Effector memory CD4-positive, alpha-beta T cell (primary cell): ENCODE measurements at regions not wholly inside any gene's neighbourhood (a gene's known extent, or its start where the extent isn't known, plus 50 kb on each side); places are given as distances from the start of the nearest gene placed in this dataset.

Experiments used
- DNase-seq, 3 donors: peaks; one replicate each; pipeline ENCODE4 v3.0.0-alpha.2; 2020
- H3K27ac ChIP-seq: 2 replicates; pipeline ENCODE4 v1.7.0; 2013; ENCODE audit warnings: mild to moderate bottlenecking, low read length, moderate library complexity; ENCODE audit not compliant: insufficient read depth, poor library complexity, severe bottlenecking
- H3K27me3 ChIP-seq: replicated peaks from 2 replicates; pipeline ENCODE4 v1.7.0; 2013; ENCODE audit warnings: mild to moderate bottlenecking, low read length; ENCODE audit not compliant: insufficient read depth, control insufficient read depth, poor library complexity, severe bottlenecking
- H3K36me3 ChIP-seq: 2 replicates; pipeline ENCODE4 v1.7.0; 2013; ENCODE audit warnings: mild to moderate bottlenecking, low read length, moderate library complexity; ENCODE audit not compliant: control insufficient read depth, insufficient read depth
- H3K4me1 ChIP-seq: 2 replicates; pipeline ENCODE4 v1.7.0; 2013; ENCODE audit warnings: low read length, mild to moderate bottlenecking; ENCODE audit not compliant: control insufficient read depth, insufficient read depth, poor library complexity, severe bottlenecking
- H3K4me3 ChIP-seq: 2 replicates; pipeline ENCODE4 v1.7.0; 2013; ENCODE audit warnings: low read length, low read depth, mild to moderate bottlenecking; ENCODE audit not compliant: insufficient read depth, poor library complexity, severe bottlenecking
- H3K9me3 ChIP-seq: 2 replicates; pipeline ENCODE4 v1.7.0; 2013; ENCODE audit warnings: mild to moderate bottlenecking, low read length, moderate library complexity; ENCODE audit not compliant: control insufficient read depth

DNA sequence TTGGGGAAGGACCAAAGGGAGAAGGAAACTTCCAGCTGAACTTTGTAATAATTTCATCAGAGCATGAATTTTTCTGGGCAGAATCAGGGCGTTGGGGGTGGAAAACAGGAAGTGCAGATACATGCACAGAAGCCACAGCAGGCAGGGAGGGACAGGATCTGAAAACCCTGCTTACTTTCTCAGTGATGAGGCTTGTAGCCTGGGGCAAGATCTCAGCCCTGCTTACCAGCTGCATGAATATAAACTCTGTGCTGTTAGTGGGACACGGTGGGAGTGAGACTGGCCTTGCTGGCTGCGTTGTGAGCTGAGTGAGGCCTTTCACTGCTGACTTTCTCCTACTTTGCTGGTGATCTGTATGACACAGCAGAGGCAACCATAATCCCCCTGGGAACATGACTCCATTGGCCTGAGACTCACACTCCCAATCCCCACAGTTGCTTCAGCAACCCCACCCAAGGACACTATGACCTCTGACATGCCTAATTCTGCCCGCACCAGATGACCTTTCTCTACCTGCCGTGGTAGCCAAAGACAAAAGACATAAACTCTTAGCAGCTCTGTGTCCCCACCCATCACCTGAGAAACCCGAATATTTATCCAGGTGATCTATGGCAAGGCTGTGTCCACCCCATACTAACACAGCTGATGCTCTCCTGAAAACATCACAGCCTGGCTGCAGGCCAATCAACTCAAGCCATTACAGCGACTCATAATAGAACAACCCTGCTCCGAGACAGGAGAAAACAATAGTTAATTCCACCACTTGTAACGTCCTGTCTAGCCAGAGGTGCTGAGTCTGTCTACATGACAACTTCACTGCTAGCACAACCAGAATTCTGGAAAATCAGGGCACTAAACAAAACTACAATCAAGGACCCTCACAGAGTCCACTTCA is 190.7 kb upstream of the CHRM2 start:
- Histone ChIP-seq H3K4me1 (no peaks in the 10 kb centered on the region), H3K27ac (no peak overlapping the region), H3K27me3 (no peaks in the 10 kb centered on the region), H3K4me3 (no peak overlapping the region), H3K9me3 (peaks cover 7% of the 10 kb centered on the region), H3K36me3 (no peaks in the 10 kb centered on the region)
- DNase-seq = no peak

DNA sequence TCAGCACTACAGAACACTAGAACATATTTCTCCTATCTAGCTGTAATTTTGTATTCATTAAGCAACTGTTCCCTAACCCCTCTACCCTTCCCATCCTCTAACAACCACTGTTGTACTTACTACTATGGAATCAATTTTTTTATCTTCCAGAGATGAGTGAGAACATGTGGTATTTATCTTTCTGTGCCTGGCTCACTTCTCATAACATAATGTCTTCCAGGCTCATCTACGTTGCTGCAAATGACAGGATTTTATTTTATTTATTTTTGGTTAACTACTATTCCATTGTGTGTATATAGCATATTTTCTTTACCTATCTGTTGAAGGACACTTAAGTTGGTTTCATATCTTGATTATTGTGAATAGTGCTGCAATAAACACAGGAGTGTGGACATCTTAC is 200.9 kb upstream of the CHRM2 start:
- no peaks in the 10 kb centered on the region for H3K36me3 ChIP-seq
- H3K4me1 ChIP-seq = no peaks in the 10 kb centered on the region
- no peak for DNase-seq
- H3K27ac ChIP-seq = no peak overlapping the region
- H3K9me3 ChIP-seq = peaks cover 7% of the 10 kb centered on the region
- no peaks in the 10 kb centered on the region for H3K27me3 ChIP-seq
- no peak overlapping the region for H3K4me3 ChIP-seq

DNA sequence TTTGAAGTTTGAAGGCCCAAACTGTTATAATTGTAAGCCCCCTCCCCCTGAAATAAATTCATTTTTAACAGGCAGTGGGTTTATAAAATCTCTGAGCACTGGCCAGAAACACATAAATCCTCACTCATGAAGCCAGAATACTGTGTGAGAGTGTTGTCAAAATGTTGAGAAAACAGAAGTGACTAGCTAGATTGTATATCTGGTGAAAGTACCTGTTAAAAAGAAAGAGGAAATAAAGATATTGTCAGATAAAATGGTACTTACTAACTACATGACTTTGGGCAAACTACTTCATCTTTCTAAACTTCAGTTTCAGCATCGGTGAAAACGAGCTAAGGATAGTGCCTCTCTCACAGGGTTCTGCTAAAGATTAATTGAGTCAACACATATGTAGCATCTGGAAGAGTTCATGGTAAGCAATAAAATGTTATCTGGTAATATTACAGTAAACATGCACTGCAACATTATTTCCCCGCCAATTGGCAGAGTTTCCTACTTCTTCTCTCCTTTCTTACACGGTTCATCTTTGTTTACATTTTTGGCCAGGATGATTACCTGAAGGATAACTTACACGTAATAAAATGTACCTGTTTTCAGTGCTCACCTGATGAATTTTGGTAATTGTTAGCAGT is 202.5 kb upstream of the CHRM2 start:
- H3K27ac ChIP-seq = no peak overlapping the region
- no peaks in the 10 kb centered on the region for H3K27me3 ChIP-seq
- no peaks in the 10 kb centered on the region for H3K36me3 ChIP-seq
- no peaks in the 10 kb centered on the region for H3K9me3 ChIP-seq
- H3K4me1 ChIP-seq = no peaks in the 10 kb centered on the region
- no peak overlapping the region for H3K4me3 ChIP-seq
- DNase-seq = no peak

DNA sequence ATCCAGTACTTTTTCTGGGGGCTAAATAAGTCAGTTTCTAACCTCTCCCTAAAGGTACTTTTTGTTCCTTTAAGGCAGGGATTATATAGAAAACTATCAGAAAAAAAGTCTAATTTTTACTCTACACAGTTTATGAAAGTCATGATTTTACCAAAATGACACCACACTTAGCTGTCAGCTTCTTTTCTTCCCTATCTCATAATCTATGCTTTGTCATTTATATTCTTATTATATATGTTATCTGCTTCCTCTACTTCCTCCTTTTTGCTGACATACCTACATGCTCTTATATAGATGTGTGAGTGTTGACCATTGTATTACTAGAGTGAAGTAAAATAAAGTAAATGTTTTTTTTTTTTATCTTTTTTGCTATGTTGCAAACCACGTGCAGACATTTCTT is 203.9 kb upstream of the CHRM2 start:
- no peak overlapping the region for H3K27ac ChIP-seq
- no peak for DNase-seq
- no peaks in the 10 kb centered on the region for H3K9me3 ChIP-seq
- no peaks in the 10 kb centered on the region for H3K27me3 ChIP-seq
- H3K4me3 ChIP-seq = no peak overlapping the region
- no peaks in the 10 kb centered on the region for H3K36me3 ChIP-seq
- no peaks in the 10 kb centered on the region for H3K4me1 ChIP-seq

DNA sequence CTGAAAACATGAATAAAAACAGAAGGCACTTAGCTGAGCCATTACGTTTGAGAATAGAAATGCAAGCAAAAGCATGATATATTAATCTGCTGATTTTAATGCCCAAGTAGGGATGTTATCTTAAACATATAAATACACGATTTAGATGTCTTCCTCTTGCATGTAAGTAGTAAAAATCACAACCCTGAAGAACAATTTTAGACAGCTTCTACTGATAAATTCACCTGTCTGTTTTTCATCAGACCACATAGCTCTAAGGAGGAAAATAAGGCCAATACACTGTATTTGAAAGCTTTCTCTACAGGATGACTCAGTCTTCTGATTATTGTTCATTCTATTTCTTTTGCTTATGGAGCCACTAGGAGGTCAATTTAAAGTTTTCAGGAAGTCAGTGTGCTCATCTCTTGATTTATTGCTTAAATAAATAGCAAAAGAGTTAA is 210.9 kb upstream of the CHRM2 start:
- Histone ChIP-seq H3K4me1 (no peaks in the 10 kb centered on the region), H3K27me3 (no peaks in the 10 kb centered on the region), H3K4me3 (no peak overlapping the region), H3K27ac (no peak overlapping the region), H3K36me3 (no peaks in the 10 kb centered on the region), H3K9me3 (no peaks in the 10 kb centered on the region)
- DNase-seq = no peak

DNA sequence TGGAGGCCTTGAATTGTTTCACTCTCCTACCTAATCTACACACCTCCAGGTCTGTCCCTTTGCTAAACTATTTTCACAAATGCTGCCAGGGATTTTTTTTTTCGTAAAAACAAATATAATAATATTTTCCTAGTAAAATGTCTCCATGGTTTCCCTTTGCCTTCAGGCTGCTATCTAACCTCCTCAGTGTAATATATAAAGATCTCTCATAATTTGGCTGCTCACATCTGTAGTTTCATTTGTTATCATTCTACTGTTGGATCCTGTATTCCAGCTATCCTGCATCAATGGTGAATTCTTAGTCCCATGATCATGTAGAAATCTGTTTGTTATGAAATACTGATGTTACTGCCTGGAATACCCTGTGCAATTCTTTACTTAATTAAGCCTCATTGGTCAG is 211.9 kb upstream of the CHRM2 start:
- no peak for DNase-seq
- H3K4me3 ChIP-seq = no peak overlapping the region
- no peaks in the 10 kb centered on the region for H3K27me3 ChIP-seq
- H3K4me1 ChIP-seq = no peaks in the 10 kb centered on the region
- H3K27ac ChIP-seq = no peak overlapping the region
- no peaks in the 10 kb centered on the region for H3K36me3 ChIP-seq
- no peaks in the 10 kb centered on the region for H3K9me3 ChIP-seq

DNA sequence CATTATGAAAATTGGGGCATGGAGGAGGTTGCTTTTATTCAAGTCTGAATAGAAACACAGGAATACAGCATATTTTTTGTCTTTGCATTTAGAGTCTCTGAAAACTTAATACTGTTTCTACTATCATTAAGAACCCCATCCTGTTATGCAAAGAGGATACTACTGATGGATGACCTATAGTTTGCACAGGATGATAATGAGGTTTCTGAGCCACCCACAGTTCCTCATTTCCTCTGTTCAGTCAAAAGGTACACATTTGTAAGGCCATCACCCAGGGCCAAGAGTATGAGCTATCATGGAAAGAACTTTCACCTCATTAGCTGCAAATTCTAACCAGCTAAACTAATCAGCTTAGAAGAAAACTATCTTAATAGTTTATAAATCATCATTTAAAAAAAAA is 213.0 kb upstream of the CHRM2 start:
- Histone ChIP-seq H3K9me3 (no peaks in the 10 kb centered on the region), H3K4me1 (no peaks in the 10 kb centered on the region), H3K36me3 (no peaks in the 10 kb centered on the region), H3K27ac (no peak overlapping the region), H3K27me3 (no peaks in the 10 kb centered on the region), H3K4me3 (no peak overlapping the region)
- DNase-seq = no peak

DNA sequence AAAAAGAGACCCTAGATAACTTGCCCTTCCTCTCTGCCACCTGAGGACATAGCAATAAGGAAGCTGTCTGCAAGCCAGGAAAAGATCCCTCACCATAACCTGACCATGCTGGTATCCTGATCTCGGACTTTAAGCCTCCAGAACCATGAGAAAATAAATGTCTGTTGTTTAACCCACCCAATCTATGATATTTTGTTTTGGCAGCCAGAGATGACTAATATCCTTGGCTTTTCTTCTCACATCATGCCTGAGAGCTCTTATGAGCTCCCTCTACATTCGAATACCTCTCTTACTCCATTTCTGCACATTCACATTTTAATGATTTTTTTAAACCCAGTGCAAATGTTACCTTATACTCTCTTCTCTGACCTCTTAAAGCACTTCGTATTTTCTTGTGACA is 214.0 kb upstream of the CHRM2 start:
- Histone ChIP-seq H3K4me3 (no peak overlapping the region), H3K4me1 (no peaks in the 10 kb centered on the region), H3K27ac (no peak overlapping the region), H3K36me3 (no peaks in the 10 kb centered on the region), H3K27me3 (no peaks in the 10 kb centered on the region), H3K9me3 (no peaks in the 10 kb centered on the region)
- no peak for DNase-seq

DNA sequence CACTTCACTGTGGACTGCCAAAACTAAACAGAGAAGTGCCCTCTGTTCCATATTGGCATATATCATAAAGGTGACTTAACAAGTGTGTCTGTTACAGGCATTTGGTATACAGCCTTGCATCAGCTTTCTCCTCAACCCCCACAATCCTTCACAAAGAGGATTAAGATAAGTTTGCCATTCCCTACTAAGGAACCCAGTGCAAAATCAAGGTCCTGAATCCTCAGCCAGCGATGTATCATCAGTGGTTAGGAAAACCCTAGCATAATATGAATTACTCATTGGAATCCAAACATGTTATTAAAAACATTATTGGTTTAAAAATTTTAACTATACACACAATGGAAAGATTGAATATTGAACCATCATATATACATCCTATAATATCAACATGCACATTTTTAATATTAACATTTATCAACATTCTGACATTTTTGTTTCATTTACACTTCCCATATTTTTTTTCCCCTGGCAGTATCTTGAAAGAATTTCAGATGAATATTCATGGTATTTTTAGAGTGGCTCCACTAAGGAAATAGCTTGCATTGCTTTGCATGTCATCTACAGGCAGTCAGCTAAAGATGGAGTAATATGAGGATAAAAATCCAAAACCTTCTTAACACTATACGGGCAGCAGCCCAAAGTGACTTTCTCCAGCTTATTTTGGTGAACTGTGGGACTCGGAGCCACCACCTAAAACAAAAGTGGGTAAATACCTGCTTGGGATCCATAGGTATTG is 215.6 kb upstream of the CHRM2 start:
- H3K4me1 ChIP-seq = no peaks in the 10 kb centered on the region
- H3K36me3 ChIP-seq = no peaks in the 10 kb centered on the region
- H3K27ac ChIP-seq = no peak overlapping the region
- H3K4me3 ChIP-seq = no peak overlapping the region
- no peaks in the 10 kb centered on the region for H3K27me3 ChIP-seq
- H3K9me3 ChIP-seq = no peaks in the 10 kb centered on the region
- DNase-seq = no peak

DNA sequence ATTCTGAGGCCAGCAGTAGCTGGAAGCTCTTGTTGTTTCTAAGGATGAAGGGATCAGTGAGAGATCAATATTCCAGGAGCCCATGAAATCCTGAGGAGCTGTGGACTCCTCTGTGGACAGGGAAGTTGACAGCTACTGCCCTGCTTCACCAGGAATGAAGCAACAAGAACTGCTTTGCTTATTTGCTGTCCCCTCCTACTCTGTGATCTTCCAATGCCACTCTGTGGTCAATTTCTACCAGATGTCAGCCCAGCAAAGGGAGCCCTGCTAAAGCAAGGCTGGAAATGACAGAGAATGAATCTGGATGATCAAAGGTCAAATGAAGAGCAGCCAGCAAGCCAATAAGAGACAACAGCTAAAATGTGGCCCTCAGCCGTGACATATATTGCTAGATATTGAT is 227.5 kb upstream of the CHRM2 start:
- Histone ChIP-seq H3K27me3 (no peaks in the 10 kb centered on the region), H3K27ac (no peak overlapping the region), H3K36me3 (no peaks in the 10 kb centered on the region), H3K4me3 (no peak overlapping the region), H3K9me3 (no peaks in the 10 kb centered on the region), H3K4me1 (no peaks in the 10 kb centered on the region)
- no peak for DNase-seq
